GM23248 (cell line): ENCODE measurements at regions not wholly inside any gene's neighbourhood (a gene's known extent, or its start where the extent isn't known, plus 50 kb on each side); places are given as distances from the start of the nearest gene placed in this dataset.

Experiments
- DNase-seq: peaks from one replicate; pipeline ENCODE4 v3.0.0-alpha.2; 2015
- H2AFZ ChIP-seq: fragments of 200-600 bp; sonication (generic); 2 replicates; pipeline ENCODE4 v1.6.1; 2016; ENCODE audit warnings: antibody characterized with exemption
- H3F3A ChIP-seq: fragments of 200-600 bp; sonication (generic); 2 replicates; pipeline ENCODE4 v1.6.1; 2016; ENCODE audit warnings: mild to moderate bottlenecking, antibody characterized with exemption, mixed run types; ENCODE audit not compliant: insufficient read depth
- H3K27ac ChIP-seq: fragments of 200-600 bp; sonication (generic); 2 replicates; pipeline ENCODE4 v1.5.1; 2016; ENCODE audit warnings: mild to moderate bottlenecking
- H3K27me3 ChIP-seq: fragments of 200-600 bp; sonication (generic); replicated peaks from 2 replicates; pipeline ENCODE4 v1.6.1; 2016; ENCODE audit warnings: mild to moderate bottlenecking; ENCODE audit not compliant: insufficient read depth
- H3K36me3 ChIP-seq: fragments of 200-600 bp; sonication (generic); 2 replicates; pipeline ENCODE4 v1.6.1; 2016; ENCODE audit warnings: low read depth, mild to moderate bottlenecking
- H3K4me1 ChIP-seq: fragments of 200-600 bp; sonication (generic); 2 replicates; pipeline ENCODE4 v1.6.1; 2016; ENCODE audit warnings: mild to moderate bottlenecking; ENCODE audit not compliant: insufficient read depth
- H3K4me2 ChIP-seq: fragments of 200-600 bp; sonication (generic); one replicate; pipeline ENCODE4 v1.6.1; 2016; ENCODE audit warnings: mild to moderate bottlenecking; ENCODE audit not compliant: unreplicated experiment
- H3K4me3 ChIP-seq: fragments of 200-600 bp; sonication (generic); 2 replicates; pipeline ENCODE4 v1.5.1; 2016; ENCODE audit warnings: mild to moderate bottlenecking
- H3K79me2 ChIP-seq: fragments of 200-600 bp; sonication (generic); 2 replicates; pipeline ENCODE4 v1.6.1; 2016; ENCODE audit warnings: mild to moderate bottlenecking; ENCODE audit not compliant: insufficient read depth
- H3K9ac ChIP-seq: fragments of 200-600 bp; sonication (generic); 2 replicates; pipeline ENCODE4 v1.6.1; 2016; ENCODE audit warnings: mild to moderate bottlenecking
- H3K9me2 ChIP-seq: fragments of 200-600 bp; sonication (generic); 2 replicates; pipeline ENCODE4 v1.6.1; 2016; ENCODE audit warnings: mixed run types, mild to moderate bottlenecking, moderate library complexity; ENCODE audit not compliant: insufficient read depth
- H3K9me3 ChIP-seq: fragments of 200-600 bp; sonication (generic); one replicate; pipeline ENCODE4 v1.6.1; 2017; ENCODE audit warnings: low read depth
- H4K20me1 ChIP-seq: fragments of 200-600 bp; sonication (generic); 2 replicates; pipeline ENCODE4 v1.6.0; 2016; ENCODE audit not compliant: insufficient read depth
- EZH2 ChIP-seq: fragments of 200-600 bp; sonication (generic); IDR thresholded peaks from 2 replicates; pipeline ENCODE4 v1.6.1; 2018; ENCODE audit warnings: antibody characterized with exemption, mild to moderate bottlenecking; ENCODE audit not compliant: insufficient read depth, poor library complexity, severe bottlenecking
- EZH2phosphoT487 ChIP-seq: fragments of 200-600 bp; sonication (generic); IDR thresholded peaks from 2 replicates; pipeline ENCODE4 v1.6.1; 2018; ENCODE audit warnings: antibody characterized with exemption, moderate library complexity, mild to moderate bottlenecking, low read depth; ENCODE audit not compliant: insufficient read depth
- WGBS, 2 experiments: methylation state at CpG; one replicate each; pipeline ENCODE4 v1.1.6; 2015 to 2017; ENCODE audit warnings: low lambda C conversion rate in 2 of 2, low coverage in 1 of 2; ENCODE audit errors: missing lambda C conversion rate in 2 of 2; 5-methylcytosine and 5-hydroxymethylcytosine counted together
- in situ Hi-C: fragments of 300-500 bp; cut with MboI; formaldehyde crosslinking; loops from 2 replicates; pipeline ENCODE4 v1.15.0; 2020

DNA sequence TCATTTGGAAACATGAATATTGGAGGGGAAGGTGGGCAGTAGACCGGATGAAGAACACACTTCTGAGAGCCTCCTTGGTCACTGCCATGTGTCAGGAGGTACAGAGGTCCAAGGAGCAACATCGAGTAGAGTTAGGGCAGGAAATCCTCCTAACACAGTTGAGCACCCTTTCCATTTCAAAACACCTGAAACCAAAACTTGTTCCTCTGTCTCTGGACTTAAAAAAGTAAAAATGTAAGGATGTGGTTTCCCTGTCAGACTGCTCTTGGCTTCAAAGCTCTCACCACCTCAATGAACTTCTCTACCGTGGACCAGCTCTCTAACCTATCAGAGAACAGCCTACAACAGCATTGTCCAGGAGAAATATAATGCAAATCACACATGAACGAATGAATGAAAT, 573.9 kb downstream of the NOVA1 start:
- no peak for DNase-seq
- 23 to 31% methylated on average over 4 of the region's 4 CpGs for WGBS, 2 experiments
- TF ChIP-seq EZH2phosphoT487 (no peak), EZH2 (no peak)
- in situ Hi-C loops, result no loop called here
- Histone ChIP-seq H3K9ac (no peak overlapping the region), H3K27me3 (no peaks in the 10 kb centered on the region), H3K4me2 (no peak overlapping the region), H3K9me2 (no peaks in the 10 kb centered on the region), H4K20me1 (no peaks in the 10 kb centered on the region), H2AFZ (no peak overlapping the region), H3K27ac (no peak overlapping the region), H3K4me1 (no peaks in the 10 kb centered on the region), H3K4me3 (no peak overlapping the region), H3K36me3 (no peaks in the 10 kb centered on the region), H3K79me2 (no peaks in the 10 kb centered on the region), H3F3A (no peaks in the 10 kb centered on the region), H3K9me3 (no peaks in the 10 kb centered on the region)

DNA sequence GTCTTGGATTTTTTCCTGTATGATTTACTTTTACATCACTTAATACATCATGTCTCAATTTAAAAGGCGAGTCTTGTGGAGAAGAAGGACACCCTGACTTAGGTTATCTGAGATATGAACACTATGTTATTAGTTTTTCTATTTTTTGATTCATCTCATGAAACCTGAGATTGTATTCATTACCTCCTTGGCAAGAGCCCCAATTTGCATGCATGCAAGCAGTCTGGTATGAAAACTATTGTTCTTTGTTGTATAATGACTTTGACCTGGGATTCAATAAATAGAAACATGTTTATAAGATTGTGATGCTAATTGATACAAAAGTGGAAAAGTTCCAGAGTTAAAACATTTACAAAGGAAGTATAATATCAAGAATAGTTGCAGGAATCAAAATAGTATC, 576.1 kb downstream of the NOVA1 start:
- WGBS, 2 experiments, result 21 to 22% methylated on average over 1 of the region's 1 CpG
- Histone ChIP-seq H3K4me2 (no peak overlapping the region), H3K4me1 (no peaks in the 10 kb centered on the region), H3K27ac (no peak overlapping the region), H4K20me1 (no peaks in the 10 kb centered on the region), H3K36me3 (no peaks in the 10 kb centered on the region), H3K9me3 (no peaks in the 10 kb centered on the region), H3K9me2 (no peaks in the 10 kb centered on the region), H3K79me2 (no peaks in the 10 kb centered on the region), H2AFZ (no peak overlapping the region), H3K27me3 (no peaks in the 10 kb centered on the region), H3F3A (no peaks in the 10 kb centered on the region), H3K4me3 (no peak overlapping the region), H3K9ac (no peak overlapping the region)
- in situ Hi-C loops, result no loop called here
- no peak for DNase-seq
- TF ChIP-seq EZH2phosphoT487 (no peak), EZH2 (no peak)

DNA sequence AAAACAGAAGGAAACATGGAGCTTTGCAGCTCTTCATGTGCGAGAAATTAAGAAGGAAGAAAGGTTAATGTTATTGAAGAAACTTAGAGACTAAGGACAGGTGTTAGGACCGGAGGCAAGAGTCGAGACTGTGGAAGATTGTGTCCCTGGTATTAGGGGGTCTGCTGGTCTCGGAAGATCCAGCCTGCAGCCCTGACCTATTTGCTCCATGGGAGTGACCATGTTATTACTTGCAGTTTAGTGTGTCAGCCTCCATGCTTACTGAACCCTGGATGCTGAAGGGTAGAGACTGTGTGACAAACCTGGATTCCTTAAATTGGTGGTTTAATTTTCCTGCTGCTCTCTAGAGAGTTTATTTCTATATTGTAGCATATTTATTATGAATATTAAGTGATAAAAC, 580.6 kb downstream of the NOVA1 start:
- H3K36me3 ChIP-seq, result no peaks in the 10 kb centered on the region
- no peaks in the 10 kb centered on the region for H3K9me3 ChIP-seq
- no peak overlapping the region for H2AFZ ChIP-seq
- in situ Hi-C loops, result no loop called here
- no peaks in the 10 kb centered on the region for H3K9me2 ChIP-seq
- TF ChIP-seq EZH2, result no peak
- no peak for TF ChIP-seq EZH2phosphoT487
- no peak overlapping the region for H3K4me2 ChIP-seq
- no peaks in the 10 kb centered on the region for H3F3A ChIP-seq
- no peaks in the 10 kb centered on the region for H4K20me1 ChIP-seq
- WGBS, 2 experiments, result 49 to 59% methylated on average over 4 of the region's 4 CpGs
- H3K27me3 ChIP-seq, result no peaks in the 10 kb centered on the region
- H3K27ac ChIP-seq, result no peak overlapping the region
- no peaks in the 10 kb centered on the region for H3K4me1 ChIP-seq
- DNase-seq, result no peak
- no peak overlapping the region for H3K9ac ChIP-seq
- H3K4me3 ChIP-seq, result no peak overlapping the region
- no peaks in the 10 kb centered on the region for H3K79me2 ChIP-seq

DNA sequence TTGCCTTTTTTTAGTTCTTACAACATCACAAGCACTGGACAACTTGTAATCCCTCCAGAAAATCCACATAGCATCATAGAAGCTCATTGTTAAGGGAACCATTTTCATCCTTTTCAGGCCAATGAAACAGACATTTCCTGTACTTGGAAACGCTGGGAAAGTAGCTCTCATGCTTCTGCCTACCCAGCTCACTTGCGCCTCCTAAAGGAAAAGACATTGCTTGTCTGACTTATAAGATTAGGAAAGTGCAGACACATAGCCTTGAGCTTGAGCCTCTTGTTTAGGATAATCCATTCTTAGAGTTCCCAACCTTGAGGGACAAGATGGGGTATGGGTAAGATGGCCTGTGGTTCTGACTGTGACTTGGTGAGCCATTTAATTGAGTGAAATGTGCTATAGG, 589.5 kb downstream of the NOVA1 start:
- Histone ChIP-seq H3K4me1 (no peaks in the 10 kb centered on the region), H3K27me3 (no peaks in the 10 kb centered on the region), H3K79me2 (no peaks in the 10 kb centered on the region), H3K27ac (no peak overlapping the region), H3K36me3 (no peaks in the 10 kb centered on the region), H3K4me3 (no peak overlapping the region), H3K9me2 (no peaks in the 10 kb centered on the region), H3K9me3 (no peaks in the 10 kb centered on the region), H3K4me2 (no peak overlapping the region), H3F3A (no peaks in the 10 kb centered on the region), H4K20me1 (no peaks in the 10 kb centered on the region), H3K9ac (no peak overlapping the region), H2AFZ (0 out of 2 replicates have a peak overlapping the region, but pooled peaks have one; percentile 20)
- 6 to 9% methylated on average over 2 of the region's 2 CpGs for whole genome bisulfite sequencing, 2 experiments
- in situ Hi-C loops, result no loop called here
- DNase-seq, result peak; percentile 58
- TF ChIP-seq EZH2phosphoT487 (no peak), EZH2 (no peak)

DNA sequence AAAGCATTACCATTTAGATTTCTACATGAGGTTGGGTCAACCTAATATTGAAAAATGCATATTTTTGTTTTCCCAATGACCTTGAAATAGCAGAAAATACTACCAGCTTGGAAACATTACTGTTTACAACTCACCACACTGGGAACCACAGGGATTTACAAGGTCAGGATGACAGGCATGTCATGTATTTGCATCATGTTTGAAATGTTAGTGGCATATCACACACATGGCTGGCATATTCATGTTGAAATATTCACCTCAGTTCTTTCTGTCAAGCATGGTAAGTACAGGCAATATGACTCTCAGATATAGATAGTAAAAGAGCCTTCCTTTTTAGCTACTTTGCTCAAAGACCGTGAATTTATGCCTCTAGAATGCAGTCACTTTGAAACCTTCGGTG, 593.5 kb downstream of the NOVA1 start:
- H3K79me2 ChIP-seq, result no peaks in the 10 kb centered on the region
- no peak overlapping the region for H3K9ac ChIP-seq
- TF ChIP-seq EZH2 (no peak), EZH2phosphoT487 (no peak)
- H3K9me3 ChIP-seq, result no peaks in the 10 kb centered on the region
- no peaks in the 10 kb centered on the region for H3K27me3 ChIP-seq
- no peak overlapping the region for H3K4me3 ChIP-seq
- H3K9me2 ChIP-seq, result no peaks in the 10 kb centered on the region
- in situ Hi-C loops, result no loop called here
- H3K4me1 ChIP-seq, result no peaks in the 10 kb centered on the region
- no peak overlapping the region for H2AFZ ChIP-seq
- H3K4me2 ChIP-seq, result no peak overlapping the region
- H3K27ac ChIP-seq, result no peak overlapping the region
- H3F3A ChIP-seq, result no peaks in the 10 kb centered on the region
- 54 to 61% methylated on average over 2 of the region's 2 CpGs for WGBS, 2 experiments
- DNase-seq, result no peak
- H4K20me1 ChIP-seq, result no peaks in the 10 kb centered on the region
- H3K36me3 ChIP-seq, result no peaks in the 10 kb centered on the region
